T-cell (primary cell): ENCODE measurements at regions not wholly inside any gene's neighbourhood (a gene's known extent, or its start where the extent isn't known, plus 50 kb on each side); places are given as distances from the start of the nearest gene placed in this dataset.

ENCODE experiments used
- ATAC-seq, 4 experiments: fragments of 200-7000 bp in 3 of 4; fragments of 150-1000 bp in 1 of 4; cut with Tn5 transposase; replicated peaks in 1 of 4; 1 replicate in 3 of 4; 2 replicates in 1 of 4; pipeline ENCODE4 v1.10.0; 2021; ENCODE audit warnings: moderate library complexity in 3 of 4, mild to moderate bottlenecking in 2 of 4, moderate number of reproducible peaks in 1 of 4
- CTCF ChIA-PET, 2 donors: fragments of 300-600 bp; sonication (Branson Sonifier 250); formaldehyde crosslinking; loops; one replicate each; lab custom pipeline; 2022; ENCODE audit warnings: antibody characterized with exemption in 2 of 2; lab: Charles Lee
- POLR2A ChIA-PET, 2 donors: fragments of 300-600 bp; sonication (Branson Sonifier 250); formaldehyde crosslinking; loops; one replicate each; lab custom pipeline; 2022; ENCODE audit warnings: antibody characterized with exemption in 2 of 2; lab: Charles Lee
- DNase-seq, 35 experiments: peaks; one replicate each; pipeline versions ENCODE4 v3.0.0 to v3.0.0-alpha.2; 2013 to 2023
- H3K27ac ChIP-seq: one replicate; pipeline ENCODE4 v1.5.1; 2013; ENCODE audit warnings: low read length
- H3K27me3 ChIP-seq, 2 experiments: replicated peaks in 1 of 2; 1 replicate in 1 of 2; 2 replicates in 1 of 2; pipeline versions ENCODE4 v1.6.1 to v1.7.0; 2013; ENCODE audit warnings: low read length in 1 of 2, mixed read lengths in 1 of 2; ENCODE audit not compliant: control insufficient read depth in 2 of 2, insufficient read depth in 2 of 2; ENCODE audit errors: extremely low read depth in 1 of 2
- H3K36me3 ChIP-seq, 2 donors: 1 replicate in 1 of 2; 2 replicates in 1 of 2; pipeline versions ENCODE4 v1.6.1 to v1.7.0; 2013; ENCODE audit warnings: low read length in 1 of 2; ENCODE audit not compliant: control insufficient read depth in 2 of 2, insufficient read depth in 1 of 2; ENCODE audit errors: extremely low read depth in 1 of 2
- H3K4me1 ChIP-seq, 2 experiments: 1 replicate in 1 of 2; 2 replicates in 1 of 2; pipeline versions ENCODE4 v1.6.1 to v1.7.0; 2013; ENCODE audit warnings: low read length in 2 of 2, mixed read lengths in 1 of 2; ENCODE audit not compliant: insufficient read depth in 2 of 2, control insufficient read depth in 1 of 2; ENCODE audit errors: extremely low read depth in 1 of 2
- H3K4me3 ChIP-seq, 2 donors: 1 replicate in 1 of 2; 2 replicates in 1 of 2; pipeline versions ENCODE4 v1.5.1 to v1.7.0; 2013; ENCODE audit warnings: mild to moderate bottlenecking in 2 of 2, low read length in 1 of 2, moderate library complexity in 1 of 2; ENCODE audit not compliant: control insufficient read depth in 1 of 2; ENCODE audit errors: extremely low read depth in 1 of 2
- H3K9me3 ChIP-seq: 2 replicates; pipeline ENCODE4 v1.7.0; 2013
- H3K27ac Mint-ChIP-seq, 2 donors: one replicate each; pipeline ENCODE4 v1.8.0; 2020 to 2021; ENCODE audit warnings: mild to moderate bottlenecking in 2 of 2, mixed read lengths in 2 of 2
- H3K27me3 Mint-ChIP-seq, 2 donors: one replicate each; pipeline ENCODE4 v1.8.0; 2021 to 2022; ENCODE audit warnings: mixed read lengths in 2 of 2
- H3K36me3 Mint-ChIP-seq: one replicate; pipeline ENCODE4 v1.8.0; 2021; ENCODE audit warnings: mixed read lengths
- H3K4me1 Mint-ChIP-seq, 3 donors: one replicate each; pipeline ENCODE4 v1.8.0; 2020 to 2022; ENCODE audit warnings: mixed read lengths in 3 of 3, mild to moderate bottlenecking in 1 of 3
- H3K4me3 Mint-ChIP-seq, 3 donors: one replicate each; pipeline ENCODE4 v1.8.0; 2020 to 2022; ENCODE audit warnings: mild to moderate bottlenecking in 3 of 3, mixed read lengths in 3 of 3, moderate library complexity in 3 of 3
- H3K9me3 Mint-ChIP-seq, 3 donors: one replicate each; pipeline ENCODE4 v1.8.0; 2020 to 2022; ENCODE audit warnings: mixed read lengths in 3 of 3
- WGBS: methylation state at CpG from one replicate; pipeline ENCODE4 v1.1.5; 2013; ENCODE audit warnings: missing lambda C conversion rate; ENCODE audit not compliant: insufficient coverage; 5-methylcytosine and 5-hydroxymethylcytosine counted together

- no peaks in the 10 kb centered on the region for H3K4me1 ChIP-seq
- Mint-ChIP-seq H3K27ac (no peak overlapping the region), H3K36me3 (no peaks in the 10 kb centered on the region), H3K4me3 (no peak overlapping the region), H3K9me3 (peaks cover 0 to 3% (median 0%) of the 10 kb centered on the region in 3 donors), H3K4me1 (no peaks in the 10 kb centered on the region), H3K27me3 (peaks cover 0 to 6% of the 10 kb centered on the region in 2 donors)
- no peak overlapping the region for H3K4me3 ChIP-seq
- no peak overlapping the region for H3K27ac ChIP-seq
- H3K9me3 ChIP-seq = no peaks in the 10 kb centered on the region
- ChIA-PET POLR2A (no interaction called here), CTCF (no interaction called here)
- no peaks in the 10 kb centered on the region for H3K36me3 ChIP-seq
- ATAC-seq = no peak
- H3K27me3 ChIP-seq = no peaks in the 10 kb centered on the region
- 100% methylated on average over 1 of the region's 2 CpGs for WGBS
- DNase-seq = no peak
Measured at GRCh38 chr4:119851649-119852048, 215.0 kb downstream of the MAD2L1 start.

DNA sequence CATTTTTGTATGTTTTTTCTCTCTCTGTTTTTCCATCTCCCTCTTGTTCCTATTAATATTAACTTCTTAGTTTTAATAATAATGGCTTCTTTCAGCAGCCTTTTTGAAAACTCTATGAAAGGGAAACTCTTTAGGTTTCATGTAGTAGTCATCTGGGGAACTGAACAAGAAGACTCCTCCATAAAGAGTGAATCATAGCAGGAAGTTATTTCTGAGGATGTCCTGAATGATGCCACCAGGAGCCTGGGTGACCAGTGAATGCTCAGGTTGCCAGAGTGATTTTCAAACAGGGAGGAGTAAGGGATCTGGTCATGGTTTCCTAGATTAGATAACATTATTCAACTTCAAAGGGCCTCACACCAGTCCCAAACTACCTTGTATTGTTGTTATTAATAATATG, 212.8 kb upstream of the PDE5A start:
- no peaks in the 10 kb centered on the region for H3K36me3 Mint-ChIP-seq
- ChIA-PET POLR2A (no interaction called here), CTCF (no interaction called here)
- ATAC-seq (no peak), DNase-seq (no peak)
- H3K27me3 ChIP-seq = no peaks in the 10 kb centered on the region
- no peaks in the 10 kb centered on the region for H3K36me3 ChIP-seq
- H3K9me3 Mint-ChIP-seq = peaks cover 0 to 6% (median 0%) of the 10 kb centered on the region in 3 donors
- no peaks in the 10 kb centered on the region for H3K9me3 ChIP-seq
- H3K27ac Mint-ChIP-seq = no peak overlapping the region
- H3K4me3 Mint-ChIP-seq = no peak overlapping the region
- no peaks in the 10 kb centered on the region for H3K27me3 Mint-ChIP-seq
- no peak overlapping the region for H3K27ac ChIP-seq
- no peaks in the 10 kb centered on the region for H3K4me1 ChIP-seq
- no peaks in the 10 kb centered on the region for H3K4me1 Mint-ChIP-seq
- no peak overlapping the region for H3K4me3 ChIP-seq

- no peaks in the 10 kb centered on the region for H3K9me3 ChIP-seq
- H3K36me3 ChIP-seq = no peaks in the 10 kb centered on the region
- no peak overlapping the region for H3K4me3 ChIP-seq
- no peaks in the 10 kb centered on the region for H3K27me3 ChIP-seq
- ATAC-seq = no peak
- no peaks in the 10 kb centered on the region for H3K4me1 Mint-ChIP-seq
- H3K27me3 Mint-ChIP-seq = no peaks in the 10 kb centered on the region
- ChIA-PET POLR2A (no interaction called here), CTCF (no interaction called here)
- H3K36me3 Mint-ChIP-seq = no peaks in the 10 kb centered on the region
- no peaks in the 10 kb centered on the region for H3K4me1 ChIP-seq
- DNase-seq = no peak
- H3K9me3 Mint-ChIP-seq = peaks cover 3 to 6% (median 4%) of the 10 kb centered on the region in 3 donors
- H3K27ac Mint-ChIP-seq = no peak overlapping the region
- H3K4me3 Mint-ChIP-seq = no peak overlapping the region
- WGBS = no CpG with 5 or more reads among the region's 1 CpG
- no peak overlapping the region for H3K27ac ChIP-seq
Measured at GRCh38 chr4:119835613-119835910, 207.0 kb upstream of the PDE5A start.

DNA sequence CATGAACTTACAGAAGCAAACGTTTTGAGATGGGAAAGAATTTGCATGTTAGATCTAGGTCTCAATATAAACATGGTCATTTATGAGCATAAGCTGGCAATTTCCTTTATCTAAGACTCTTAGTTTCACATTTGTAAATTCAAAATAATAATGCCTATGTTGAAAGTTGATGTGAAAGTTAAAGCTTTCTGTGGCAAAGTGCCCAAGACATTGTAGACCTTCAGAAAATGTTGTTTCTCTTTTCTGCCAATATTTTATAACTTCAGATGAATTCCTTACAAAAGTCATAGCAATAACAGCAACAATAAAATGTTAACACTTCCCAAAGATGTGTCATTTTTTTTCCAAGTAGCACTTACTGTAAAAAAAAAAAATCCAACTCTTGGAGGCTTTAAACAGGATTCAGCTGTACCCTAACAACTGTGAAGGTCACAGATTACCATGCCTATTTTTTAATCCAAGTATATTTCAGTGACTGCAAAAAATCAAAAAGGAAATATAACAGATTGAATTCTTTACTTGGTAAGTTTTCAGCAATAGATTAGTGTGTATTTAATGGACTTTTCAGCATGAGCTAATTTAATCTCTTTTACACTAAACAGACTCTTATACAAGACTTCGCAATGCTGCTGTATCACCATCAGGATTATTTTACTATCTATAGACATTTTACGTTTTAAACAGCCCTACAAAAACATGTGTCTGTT, 206.5 kb upstream of the PDE5A start:
- H3K27ac ChIP-seq = no peak overlapping the region
- Mint-ChIP-seq H3K36me3 (no peaks in the 10 kb centered on the region), H3K9me3 (peaks cover 3 to 6% (median 4%) of the 10 kb centered on the region in 3 donors), H3K27ac (no peak overlapping the region), H3K27me3 (no peaks in the 10 kb centered on the region), H3K4me1 (no peaks in the 10 kb centered on the region), H3K4me3 (no peak overlapping the region)
- no peaks in the 10 kb centered on the region for H3K27me3 ChIP-seq
- no peak for DNase-seq
- ChIA-PET POLR2A (no interaction called here), CTCF (no interaction called here)
- ATAC-seq = no peak
- H3K9me3 ChIP-seq = no peaks in the 10 kb centered on the region
- WGBS = 70% methylated on average over 2 of the region's 3 CpGs
- no peaks in the 10 kb centered on the region for H3K4me1 ChIP-seq
- H3K4me3 ChIP-seq = no peak overlapping the region
- no peaks in the 10 kb centered on the region for H3K36me3 ChIP-seq

GRCh38 chr4:119833611-119834010, 205.0 kb upstream of the PDE5A start:
- H3K27ac Mint-ChIP-seq = no peak overlapping the region
- no peaks in the 10 kb centered on the region for H3K36me3 ChIP-seq
- ChIA-PET POLR2A (no interaction called here), CTCF (no interaction called here)
- no peak overlapping the region for H3K4me3 Mint-ChIP-seq
- H3K4me1 ChIP-seq = no peaks in the 10 kb centered on the region
- no peaks in the 10 kb centered on the region for H3K36me3 Mint-ChIP-seq
- H3K27me3 ChIP-seq = no peaks in the 10 kb centered on the region
- no peaks in the 10 kb centered on the region for H3K27me3 Mint-ChIP-seq
- no peaks in the 10 kb centered on the region for H3K4me1 Mint-ChIP-seq
- ATAC-seq (no peak), DNase-seq (no peak)
- H3K9me3 Mint-ChIP-seq = peaks cover 3 to 7% (median 4%) of the 10 kb centered on the region in 3 donors
- H3K27ac ChIP-seq = no peak overlapping the region
- H3K9me3 ChIP-seq = no peaks in the 10 kb centered on the region
- no CpG with 5 or more reads among the region's 4 CpGs for WGBS
- H3K4me3 ChIP-seq = no peak overlapping the region

DNA sequence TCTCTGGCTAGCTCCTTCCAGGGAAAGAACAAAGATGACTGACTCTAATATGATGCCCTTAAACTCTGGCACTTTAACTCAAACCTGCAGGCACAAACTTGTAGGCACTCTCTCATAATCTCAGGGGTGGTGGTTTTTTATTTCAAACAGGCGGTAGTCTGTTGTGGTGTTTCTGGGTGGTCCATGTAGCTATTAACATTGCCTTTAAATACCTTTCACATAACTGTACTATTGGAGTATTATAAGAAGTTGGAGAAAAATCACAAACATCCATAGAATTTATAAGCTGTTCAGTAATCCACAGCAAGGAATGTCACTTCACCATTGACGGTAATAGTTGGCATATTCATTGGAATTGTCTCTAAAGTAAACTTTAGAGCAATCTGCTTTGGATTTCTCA, 204.2 kb upstream of the PDE5A start:
- CTCF ChIA-PET = no interaction called here
- Mint-ChIP-seq H3K27me3 (no peaks in the 10 kb centered on the region), H3K36me3 (no peaks in the 10 kb centered on the region), H3K4me1 (no peaks in the 10 kb centered on the region), H3K9me3 (peaks cover 3 to 9% (median 4%) of the 10 kb centered on the region in 3 donors), H3K27ac (no peak overlapping the region), H3K4me3 (no peak overlapping the region)
- Histone ChIP-seq H3K4me3 (no peak overlapping the region), H3K9me3 (no peaks in the 10 kb centered on the region), H3K27ac (no peak overlapping the region), H3K27me3 (no peaks in the 10 kb centered on the region), H3K4me1 (no peaks in the 10 kb centered on the region), H3K36me3 (no peaks in the 10 kb centered on the region)
- POLR2A ChIA-PET = interaction anchor here in 1 of 2 donors (0.6 kb wide), 1 partner anchor 146 kb away, joined by 3 read pairs; no protein-coding TSS in a partner anchor
- no peak for DNase-seq
- WGBS = no CpG with 5 or more reads among the region's 2 CpGs
- no peak for ATAC-seq

- ChIA-PET CTCF (no interaction called here), POLR2A (no interaction called here)
- Histone ChIP-seq H3K4me3 (no peak overlapping the region), H3K27ac (no peak overlapping the region), H3K9me3 (no peaks in the 10 kb centered on the region), H3K27me3 (no peaks in the 10 kb centered on the region), H3K36me3 (no peaks in the 10 kb centered on the region), H3K4me1 (no peaks in the 10 kb centered on the region)
- peaks cover 3 to 17% (median 4%) of the 10 kb centered on the region in 3 donors for H3K9me3 Mint-ChIP-seq
- H3K27ac Mint-ChIP-seq = no peak overlapping the region
- no peaks in the 10 kb centered on the region for H3K4me1 Mint-ChIP-seq
- DNase-seq = no peak
- WGBS = no CpG with 5 or more reads among the region's 2 CpGs
- no peak overlapping the region for H3K4me3 Mint-ChIP-seq
- ATAC-seq = no peak
- no peaks in the 10 kb centered on the region for H3K36me3 Mint-ChIP-seq
- H3K27me3 Mint-ChIP-seq = no peaks in the 10 kb centered on the region
Measured at GRCh38 chr4:119829326-119829725, 200.7 kb upstream of the PDE5A start.
